Neuronal stem cell (in vitro differentiated cells): ENCODE measurements at regions not wholly inside any gene's neighbourhood (a gene's known extent, or its start where the extent isn't known, plus 50 kb on each side); places are given as distances from the start of the nearest gene placed in this dataset.

ENCODE experiments used
- DNase-seq: peaks from one replicate; pipeline ENCODE4 v3.0.0-alpha.2; 2013; ENCODE audit warnings: low spot score
- H2AFZ ChIP-seq: one replicate; pipeline ENCODE4 v1.6.1; 2013; ENCODE audit warnings: mild to moderate bottlenecking, low read length, inconsistent platforms
- H2AK5ac ChIP-seq: 2 replicates; pipeline ENCODE4 v1.6.1; 2013; ENCODE audit warnings: low read depth, mild to moderate bottlenecking, inconsistent platforms, low read length, moderate library complexity, mixed read lengths
- H2BK120ac ChIP-seq: 2 replicates; pipeline ENCODE4 v1.6.1; 2013; ENCODE audit warnings: low read depth, mild to moderate bottlenecking, inconsistent platforms, low read length, moderate library complexity, mixed read lengths
- H2BK12ac ChIP-seq: one replicate; pipeline ENCODE4 v1.6.1; 2013; ENCODE audit warnings: low read length, inconsistent platforms
- H2BK15ac ChIP-seq: 2 replicates; pipeline ENCODE4 v1.6.1; 2013; ENCODE audit warnings: mild to moderate bottlenecking, low read length, inconsistent platforms, mixed read lengths
- H2BK5ac ChIP-seq: one replicate; pipeline ENCODE4 v1.6.1; 2013; ENCODE audit warnings: inconsistent platforms, mild to moderate bottlenecking, low read length, moderate library complexity
- H3K14ac ChIP-seq: one replicate; pipeline ENCODE4 v1.6.1; 2013; ENCODE audit warnings: low read length, inconsistent platforms
- H3K18ac ChIP-seq: 2 replicates; pipeline ENCODE4 v1.6.1; 2013; ENCODE audit warnings: low read length, inconsistent platforms
- H3K23ac ChIP-seq: 2 replicates; pipeline ENCODE4 v1.6.1; 2013; ENCODE audit warnings: low read depth, mild to moderate bottlenecking, mixed read lengths, low read length, inconsistent platforms; ENCODE audit not compliant: poor library complexity
- H3K27ac ChIP-seq: replicated peaks from 3 replicates; pipeline ENCODE4 v1.5.1; 2013; ENCODE audit warnings: low read length, inconsistent platforms
- H3K27me3 ChIP-seq, 3 experiments: 2 replicates each; pipeline ENCODE4 v1.6.1; 2013; ENCODE audit warnings: low read length in 3 of 3, mild to moderate bottlenecking in 2 of 3, inconsistent platforms in 1 of 3, low read depth in 1 of 3, mixed read lengths in 1 of 3, moderate library complexity in 1 of 3; ENCODE audit not compliant: control insufficient read depth in 3 of 3, insufficient read depth in 3 of 3
- H3K36me3 ChIP-seq, 2 donors: replicated peaks in 1 of 2; 2 replicates each; pipeline ENCODE4 v1.6.1; 2013; ENCODE audit warnings: low read length in 2 of 2; ENCODE audit not compliant: control insufficient read depth in 2 of 2, insufficient read depth in 2 of 2
- H3K4ac ChIP-seq: 2 replicates; pipeline ENCODE4 v1.6.1; 2013; ENCODE audit warnings: inconsistent platforms, mild to moderate bottlenecking, low read length, moderate library complexity
- H3K4me1 ChIP-seq, 2 donors: 1 replicate in 1 of 2; 2 replicates in 1 of 2; pipeline ENCODE4 v1.6.1; 2013; ENCODE audit warnings: low read length in 2 of 2, low read depth in 1 of 2; ENCODE audit not compliant: control insufficient read depth in 2 of 2, insufficient read depth in 1 of 2
- H3K4me2 ChIP-seq: one replicate; pipeline ENCODE4 v1.6.1; 2013; ENCODE audit warnings: mild to moderate bottlenecking, low read length, inconsistent platforms; ENCODE audit not compliant: insufficient read depth, poor library complexity, severe bottlenecking
- H3K4me3 ChIP-seq, 2 donors: 2 replicates each; pipeline ENCODE4 v1.5.1; 2013; ENCODE audit warnings: low read length in 2 of 2, mild to moderate bottlenecking in 2 of 2, inconsistent platforms in 1 of 2, moderate library complexity in 1 of 2
- H3K79me1 ChIP-seq: one replicate; pipeline ENCODE4 v1.6.1; 2013; ENCODE audit warnings: low read depth, mild to moderate bottlenecking, inconsistent platforms, low read length, moderate library complexity
- H3K9ac ChIP-seq: one replicate; pipeline ENCODE4 v1.6.1; 2013; ENCODE audit warnings: mild to moderate bottlenecking, low read depth, low read length, inconsistent platforms; ENCODE audit not compliant: poor library complexity
- H3K9me3 ChIP-seq, 2 donors: replicated peaks in 1 of 2; 2 replicates each; pipeline versions ENCODE3 to v1.6.1; 2013; ENCODE audit warnings: low read length in 2 of 2, mild to moderate bottlenecking in 2 of 2, inconsistent platforms in 1 of 2, low read depth in 1 of 2, mixed read lengths in 1 of 2, moderate library complexity in 1 of 2; ENCODE audit not compliant: control insufficient read depth in 2 of 2, insufficient read depth in 1 of 2
- H4K8ac ChIP-seq: one replicate; pipeline ENCODE4 v1.6.1; 2013; ENCODE audit warnings: low read depth, mild to moderate bottlenecking, inconsistent platforms, low read length, moderate library complexity
- H4K91ac ChIP-seq: one replicate; pipeline ENCODE4 v1.6.1; 2013; ENCODE audit warnings: low read length, low read depth, mild to moderate bottlenecking, inconsistent platforms; ENCODE audit not compliant: poor library complexity
- WGBS, 2 donors: extraction: QIAGEN DNeasy Blood & Tissue Kit; methylation state at CpG; one replicate each; pipeline ENCODE4 v1.1.7; 2013; ENCODE audit warnings: missing lambda C conversion rate in 2 of 2, mixed read lengths in 1 of 2; ENCODE audit not compliant: insufficient read length in 2 of 2, insufficient replicate concordance in 1 of 2; ENCODE audit errors: extremely low coverage in 2 of 2; 5-methylcytosine and 5-hydroxymethylcytosine counted together

DNA sequence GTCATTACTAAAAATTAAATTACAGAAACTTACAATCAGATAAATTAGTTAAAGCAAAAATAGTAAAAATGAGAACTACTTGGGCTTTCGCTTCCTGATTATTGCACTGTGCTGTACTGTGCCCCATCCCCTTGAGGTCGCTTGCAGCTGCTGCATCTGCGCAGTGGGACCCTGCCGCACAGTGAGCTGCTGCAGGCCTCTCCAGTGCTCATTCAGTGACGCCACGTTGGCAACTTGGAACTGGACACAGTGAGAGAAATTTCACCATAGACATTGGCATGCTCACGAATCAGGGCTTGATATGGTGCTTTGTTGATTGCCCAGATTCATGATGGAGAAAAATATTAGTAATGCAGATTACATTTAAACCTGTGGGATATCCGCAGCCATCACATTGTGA lies 290.8 kb upstream of the MYT1L start:
- Histone ChIP-seq H2AFZ (no peak overlapping the region), H3K18ac (no peak overlapping the region), H3K4me1 (no peaks in the 10 kb centered on the region), H3K4ac (no peak overlapping the region), H3K27ac (no peak overlapping the region), H2BK15ac (no peak overlapping the region), H2BK5ac (no peak overlapping the region), H2BK120ac (no peak overlapping the region), H3K79me1 (no peaks in the 10 kb centered on the region), H3K14ac (no peak overlapping the region), H3K27me3 (no peaks in the 10 kb centered on the region), H3K9me3 (peaks cover 0 to 2% of the 10 kb centered on the region in 2 donors), H2BK12ac (no peak overlapping the region), H3K36me3 (no peaks in the 10 kb centered on the region), H3K4me2 (no peak overlapping the region), H2AK5ac (no peak overlapping the region), H3K4me3 (no peak overlapping the region), H4K8ac (no peak overlapping the region), H3K9ac (no peak overlapping the region), H4K91ac (no peak overlapping the region), H3K23ac (no peak overlapping the region)
- DNase-seq: no peak
- no CpG with 5 or more reads among the region's 8 CpGs for WGBS, 2 donors

DNA sequence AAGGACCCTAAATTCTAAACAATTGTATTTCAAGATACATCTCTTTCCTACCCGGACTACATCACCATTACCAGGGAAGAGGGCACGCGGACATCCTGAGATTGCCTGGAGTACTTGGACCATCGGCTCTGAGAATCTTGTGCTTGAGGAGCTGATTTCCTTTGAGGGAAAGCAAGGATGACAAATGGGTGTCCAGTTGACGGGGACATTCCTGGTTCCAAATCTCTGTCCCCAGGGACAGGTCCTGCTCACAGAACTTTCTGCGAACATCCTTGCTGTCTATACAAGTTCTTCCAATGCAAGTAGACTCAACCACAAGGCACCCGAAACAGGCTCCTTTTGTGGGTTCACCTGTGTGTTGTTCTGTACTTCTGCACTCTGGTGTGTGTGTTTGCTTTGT lies 289.5 kb upstream of the MYT1L start:
- Histone ChIP-seq H3K4me1 (no peaks in the 10 kb centered on the region), H2AFZ (no peak overlapping the region), H3K9ac (no peak overlapping the region), H4K8ac (no peak overlapping the region), H2BK15ac (no peak overlapping the region), H3K4me2 (no peak overlapping the region), H2BK12ac (no peak overlapping the region), H3K14ac (no peak overlapping the region), H3K18ac (no peak overlapping the region), H3K9me3 (peaks cover 0 to 2% of the 10 kb centered on the region in 2 donors), H3K27me3 (no peaks in the 10 kb centered on the region), H2BK120ac (no peak overlapping the region), H3K4me3 (no peak overlapping the region), H2AK5ac (no peak overlapping the region), H3K79me1 (no peaks in the 10 kb centered on the region), H3K23ac (no peak overlapping the region), H2BK5ac (no peak overlapping the region), H3K36me3 (no peaks in the 10 kb centered on the region), H3K27ac (no peak overlapping the region), H3K4ac (no peak overlapping the region), H4K91ac (no peak overlapping the region)
- no peak for DNase-seq
- no CpG with 5 or more reads among the region's 7 CpGs for WGBS, 2 donors

DNA sequence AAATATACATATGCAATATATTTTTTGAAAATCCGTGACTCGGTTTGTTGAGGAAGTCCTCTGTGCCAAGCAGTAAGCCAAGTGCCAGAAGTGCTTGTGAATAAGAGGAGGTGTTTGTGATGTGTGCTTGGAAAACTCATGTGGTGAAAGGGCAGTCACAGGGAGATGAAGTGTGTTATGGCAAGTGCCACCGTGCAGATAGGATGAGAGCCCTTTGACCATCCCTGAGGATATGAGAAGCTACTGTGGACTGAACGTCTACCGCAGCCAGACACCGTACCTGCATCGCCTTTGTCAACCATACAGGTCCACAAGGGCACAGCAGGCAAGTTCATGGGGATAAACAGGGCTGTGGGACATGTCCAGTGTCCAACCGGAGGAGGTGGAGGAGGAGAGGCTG lies 288.9 kb upstream of the MYT1L start:
- no peak for DNase-seq
- peak overlapping the region; percentile 11 for H3K18ac ChIP-seq

DNA sequence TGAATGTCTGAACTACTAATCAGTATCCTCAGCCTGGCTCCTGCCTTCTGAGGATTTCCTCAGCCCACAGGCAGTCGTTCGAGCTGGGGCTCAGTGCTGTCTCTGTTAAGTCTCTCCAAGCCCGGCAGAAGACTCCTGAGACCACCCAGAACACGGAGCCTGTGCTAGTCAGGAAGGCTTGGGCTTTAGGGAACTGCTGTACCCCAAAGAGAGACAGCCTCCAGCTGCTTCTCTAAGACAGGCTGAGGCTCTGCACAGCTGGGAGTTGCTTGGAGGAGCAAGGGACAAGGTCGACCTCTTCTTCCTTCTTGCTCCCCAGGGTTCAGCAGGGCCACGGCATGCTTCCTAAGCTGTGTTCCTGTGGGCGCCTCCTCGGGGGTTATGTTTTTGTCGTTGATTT lies 283.4 kb upstream of the MYT1L start:
- H3K9me3 ChIP-seq: no peaks in the 10 kb centered on the region
- no peak overlapping the region for H3K4me2 ChIP-seq
- no peak overlapping the region for H3K4ac ChIP-seq
- no peak overlapping the region for H2AK5ac ChIP-seq
- H3K9ac ChIP-seq: no peak overlapping the region
- no peaks in the 10 kb centered on the region for H3K79me1 ChIP-seq
- no peak overlapping the region for H2BK120ac ChIP-seq
- H2BK5ac ChIP-seq: no peak overlapping the region
- H3K36me3 ChIP-seq: no peaks in the 10 kb centered on the region
- no peak overlapping the region for H3K14ac ChIP-seq
- no peak for DNase-seq
- no peak overlapping the region for H2BK15ac ChIP-seq
- H3K4me1 ChIP-seq: no peaks in the 10 kb centered on the region
- H3K23ac ChIP-seq: no peak overlapping the region
- H3K27me3 ChIP-seq: no peaks in the 10 kb centered on the region
- H2AFZ ChIP-seq: peak overlapping the region; percentile 53
- no peak overlapping the region for H4K8ac ChIP-seq
- H3K4me3 ChIP-seq: no peak overlapping the region
- H4K91ac ChIP-seq: no peak overlapping the region
- H3K27ac ChIP-seq: no peak overlapping the region
- WGBS, 2 donors: no CpG with 5 or more reads among the region's 9 CpGs
- no peak overlapping the region for H2BK12ac ChIP-seq
- no peak overlapping the region for H3K18ac ChIP-seq

More for the DNA sequence above, 288.9 kb upstream of the MYT1L start:
- Histone ChIP-seq H3K9ac (no peak overlapping the region), H3K9me3 (peaks cover 0 to 2% of the 10 kb centered on the region in 2 donors), H3K27me3 (no peaks in the 10 kb centered on the region), H3K23ac (no peak overlapping the region), H2BK120ac (no peak overlapping the region), H4K91ac (no peak overlapping the region), H3K4me1 (no peaks in the 10 kb centered on the region), H3K14ac (no peak overlapping the region), H3K4ac (no peak overlapping the region), H2AFZ (no peak overlapping the region), H2AK5ac (no peak overlapping the region), H3K4me2 (no peak overlapping the region), H3K4me3 (no peak overlapping the region), H3K79me1 (no peaks in the 10 kb centered on the region), H3K36me3 (no peaks in the 10 kb centered on the region), H4K8ac (no peak overlapping the region), H2BK12ac (no peak overlapping the region), H2BK15ac (no peak overlapping the region), H2BK5ac (no peak overlapping the region), H3K27ac (no peak overlapping the region)
- WGBS, 2 donors: no CpG with 5 or more reads among the region's 8 CpGs
